K562 (cell line): ENCODE measurements at regions not wholly inside any gene's neighbourhood (a gene's known extent, or its start where the extent isn't known, plus 50 kb on each side); places are given as distances from the start of the nearest gene placed in this dataset.
"Not testable (repeated sequence)": the region's sequence is repeated elsewhere in the genome, so short reads cannot be mapped to it uniquely, and the experiment has no call there.

Experiments used
- TBL1XR1 ChIP-seq, 2 experiments: IDR thresholded peaks; 2 replicates each; pipeline ENCODE4 v1.6.1; 2012; ENCODE audit warnings: improper control_type of control experiment in 2 of 2, low read length in 2 of 2, mild to moderate bottlenecking in 1 of 2
- ZC3H11A ChIP-seq: IDR thresholded peaks from 2 replicates; pipeline ENCODE4 v1.6.1; 2012; ENCODE audit warnings: low read depth, low read length, improper control_type of control experiment

DNA sequence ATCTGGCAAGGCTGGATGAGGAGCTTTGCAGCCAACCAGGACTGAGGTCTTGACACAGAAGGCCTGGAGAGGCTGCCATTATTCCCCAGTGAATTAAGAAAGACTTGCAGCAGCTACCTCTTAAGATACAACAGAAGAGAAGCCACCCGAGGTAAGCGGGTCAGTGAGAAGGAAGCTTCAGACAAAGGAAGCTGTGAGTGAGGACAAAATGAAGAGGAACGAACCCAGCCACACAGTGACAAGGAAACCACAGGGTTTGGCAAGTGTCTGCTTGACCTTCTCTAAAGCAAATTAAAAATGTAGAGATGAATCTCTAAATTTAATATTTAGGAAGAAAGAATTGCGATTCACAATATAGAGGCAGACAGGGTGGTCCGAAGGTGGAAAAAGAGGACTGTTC, 281.8 kb upstream of the FRG1 start:
- TF ChIP-seq TBL1XR1 (IDR thresholded peaks at IDR 0.05; ENCODE audit: low read length in 2 of 2); ZC3H11A: not testable (repeated sequence)
